ENCODE measurements at regions not wholly inside any gene's neighbourhood (a gene's known extent, or its start where the extent isn't known, plus 50 kb on each side); places are given as distances from the start of the nearest gene placed in this dataset.
"Not testable (repeated sequence)": the region's sequence is repeated elsewhere in the genome, so short reads cannot be mapped to it uniquely, and the experiment has no call there.

- not testable (repeated sequence) for TF ChIP-seq EGR1 (conservative IDR thresholded peaks at IDR 0.05); CTCF (IDR thresholded peaks at IDR 0.05 in 2 of 3, conservative IDR thresholded peaks at IDR 0.05 in 1 of 3; ENCODE audit: insufficient read depth in 2 of 3, low read depth in 1 of 3, low read length in 3 of 3); RBBP5 (IDR thresholded peaks at IDR 0.05; ENCODE audit: borderline replicate concordance, insufficient read depth, low read length, poor library complexity, severe bottlenecking)
These were observed 735.3 kb upstream of the TPTE start for GRCh38 chr21:9786092-9786491.
